GM19324 (cell line): ENCODE measurements at regions not wholly inside any gene's neighbourhood (a gene's known extent, or its start where the extent isn't known, plus 50 kb on each side); places are given as distances from the start of the nearest gene placed in this dataset.
"Not testable (repeated sequence)": the region's sequence is repeated elsewhere in the genome, so short reads cannot be mapped to it uniquely, and the experiment has no call there.

ENCODE experiments used
- ATAC-seq: cut with Tn5 transposase; IDR thresholded peaks from one replicate; pipeline ENCODE4 v1.9.1; 2021; ENCODE audit warnings: mild to moderate bottlenecking, moderate library complexity; ENCODE audit not compliant: unreplicated experiment, low FRiP score

DNA sequence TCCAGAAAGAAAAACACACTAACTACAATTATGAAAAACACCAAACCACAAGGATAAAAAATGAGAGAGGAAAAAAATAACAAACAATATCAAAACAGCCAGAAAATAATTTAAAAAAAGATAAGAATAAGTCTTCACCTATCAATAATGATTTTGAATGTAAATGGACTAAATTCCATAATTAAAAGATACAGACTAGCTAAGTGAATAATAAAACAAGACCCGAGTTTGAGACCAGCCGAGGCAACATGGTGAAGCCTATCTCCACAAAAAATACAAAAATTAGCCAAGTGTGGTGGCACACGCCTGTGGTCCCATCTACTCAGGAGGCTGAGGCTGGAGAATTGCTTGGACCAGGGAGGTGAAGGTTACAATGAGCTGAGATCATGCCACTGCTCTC lies 131.1 kb downstream of the MTERF1 start:
- ATAC-seq = no peak

GRCh38 chr7:91750091-91750490 lies 130.4 kb downstream of the MTERF1 start:
- ATAC-seq = no peak

GRCh38 chr7:91752102-91752501 lies 128.4 kb downstream of the MTERF1 start:
- ATAC-seq = no peak

DNA sequence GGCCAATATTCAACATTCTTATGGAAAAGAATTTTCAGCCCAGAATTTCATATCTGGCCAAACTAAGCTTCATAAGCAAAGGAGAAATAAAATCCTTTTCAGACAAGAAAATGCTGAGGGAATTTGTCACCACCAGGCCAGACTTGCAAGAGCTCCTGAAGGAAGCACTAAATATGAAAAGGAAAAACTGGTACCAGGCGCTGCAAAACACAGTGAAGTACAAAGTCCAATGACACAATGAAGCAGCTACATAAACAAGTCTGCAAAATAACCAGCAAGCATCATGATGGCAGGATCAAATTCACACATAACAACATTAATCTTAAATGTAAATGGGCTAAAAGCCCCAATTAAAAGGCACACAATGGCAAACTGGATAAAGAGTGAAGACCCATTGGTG lies 126.2 kb downstream of the MTERF1 start:
- not testable (repeated sequence) for ATAC-seq

DNA sequence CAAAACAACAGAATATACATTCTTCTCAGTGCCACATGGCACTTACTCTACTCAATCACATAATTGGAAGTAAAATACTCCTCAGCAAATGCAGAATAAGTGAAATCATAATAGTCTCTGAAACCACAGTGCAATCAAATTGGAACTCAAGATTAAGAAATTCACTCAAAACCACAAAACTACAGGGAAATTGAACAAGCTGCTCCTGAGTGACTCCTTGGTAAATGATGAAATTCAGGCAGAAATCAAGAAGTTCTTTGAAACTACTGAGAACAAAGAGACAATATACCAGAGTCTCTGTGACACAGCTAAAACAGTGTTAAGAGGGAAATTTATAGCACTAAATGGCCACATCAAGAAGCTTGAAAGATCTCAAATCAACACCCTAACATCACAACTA lies 125.4 kb downstream of the MTERF1 start:
- not testable (repeated sequence) for ATAC-seq

GRCh38 chr7:91759205-91759863 lies 121.2 kb downstream of the MTERF1 start:
- no peak for ATAC-seq

- no peak for ATAC-seq
These were observed 112.7 kb downstream of the MTERF1 start for GRCh38 chr7:91767820-91768219.

GRCh38 chr7:91771394-91771793 lies 109.1 kb downstream of the MTERF1 start:
- no peak for ATAC-seq

DNA sequence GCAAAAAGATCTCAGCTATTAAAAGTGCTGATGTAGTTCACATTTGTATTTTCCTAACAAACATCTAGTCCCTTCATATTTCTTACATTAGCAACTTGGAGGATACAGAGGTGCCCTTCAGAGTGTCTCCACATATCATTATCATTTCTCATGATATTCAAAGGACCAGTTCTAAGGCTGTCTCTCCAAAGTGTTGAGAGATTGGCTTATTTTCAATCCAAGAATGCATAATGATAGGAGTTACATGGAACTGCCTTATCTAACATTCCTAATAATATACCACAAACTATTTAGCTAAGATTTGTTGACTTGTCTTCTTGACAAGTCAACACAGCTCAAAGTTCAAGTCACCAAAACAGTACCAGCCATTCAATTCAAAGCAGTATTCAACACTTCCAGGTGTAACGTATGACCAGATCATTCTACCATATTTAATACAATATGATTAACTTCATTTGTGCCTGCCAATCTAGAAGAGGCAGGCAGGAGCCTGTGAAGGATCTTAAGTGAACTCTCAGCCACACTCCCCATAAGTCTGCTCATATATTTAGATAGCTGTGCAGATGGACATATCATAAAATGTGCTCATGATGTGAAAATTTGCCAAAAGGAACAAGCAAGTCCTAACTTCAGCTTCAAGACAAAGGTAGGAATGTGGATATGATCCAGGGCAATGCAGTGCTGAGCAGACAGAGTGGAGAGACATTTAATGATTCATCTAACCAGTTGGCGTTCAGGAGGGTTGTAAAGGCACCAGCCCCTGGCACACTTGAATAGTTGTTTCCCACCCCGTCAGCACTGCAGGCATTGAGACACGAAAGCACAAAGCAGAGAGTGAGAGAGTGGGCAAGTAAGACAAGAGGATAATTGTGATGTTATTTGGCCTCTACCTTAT lies 108.3 kb downstream of the MTERF1 start:
- no peak for ATAC-seq

DNA sequence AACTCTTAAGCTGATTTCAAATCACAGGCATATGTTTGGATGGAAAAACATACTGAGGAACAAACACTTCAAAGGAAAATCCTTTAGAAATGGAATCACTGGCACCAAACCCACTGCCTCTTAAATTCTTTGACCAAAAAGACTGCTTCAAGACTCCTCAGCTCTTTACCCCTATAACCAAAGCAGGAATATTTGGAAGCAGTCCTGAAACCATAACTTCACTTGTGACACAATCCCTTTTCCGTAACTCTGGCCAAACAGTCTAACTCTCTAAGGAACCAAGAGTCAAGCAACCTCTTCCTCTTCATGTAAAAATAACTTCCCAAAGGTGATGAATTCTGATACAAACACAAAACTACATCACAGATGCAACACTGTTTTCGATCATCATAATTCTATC lies 104.3 kb downstream of the MTERF1 start:
- ATAC-seq = no peak

GRCh38 chr7:91777522-91777921 lies 103.0 kb downstream of the MTERF1 start:
- ATAC-seq = no peak

GRCh38 chr7:91778416-91778815 lies 102.1 kb downstream of the MTERF1 start:
- ATAC-seq = no peak

- no peak for ATAC-seq
These were observed 100.0 kb downstream of the MTERF1 start for GRCh38 chr7:91780521-91780920.

DNA sequence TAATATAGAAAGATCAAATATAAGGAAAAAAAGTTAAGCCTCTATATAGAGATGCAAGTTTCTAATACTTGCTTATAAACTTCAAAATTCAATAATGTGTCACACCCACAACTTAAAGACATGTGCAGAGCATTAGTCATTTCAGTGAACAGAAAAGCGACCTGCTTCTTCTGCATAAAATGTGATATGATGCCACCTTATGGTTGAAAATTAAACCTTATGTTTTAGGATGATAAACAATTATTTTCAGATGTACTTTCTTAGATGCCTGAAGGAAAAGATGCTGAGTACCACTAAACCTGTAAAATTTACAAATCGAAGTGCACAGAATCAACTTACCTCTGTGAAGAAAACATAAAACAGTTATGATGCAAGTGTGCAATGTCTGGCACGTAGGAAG lies 96.0 kb downstream of the MTERF1 start:
- no peak for ATAC-seq

DNA sequence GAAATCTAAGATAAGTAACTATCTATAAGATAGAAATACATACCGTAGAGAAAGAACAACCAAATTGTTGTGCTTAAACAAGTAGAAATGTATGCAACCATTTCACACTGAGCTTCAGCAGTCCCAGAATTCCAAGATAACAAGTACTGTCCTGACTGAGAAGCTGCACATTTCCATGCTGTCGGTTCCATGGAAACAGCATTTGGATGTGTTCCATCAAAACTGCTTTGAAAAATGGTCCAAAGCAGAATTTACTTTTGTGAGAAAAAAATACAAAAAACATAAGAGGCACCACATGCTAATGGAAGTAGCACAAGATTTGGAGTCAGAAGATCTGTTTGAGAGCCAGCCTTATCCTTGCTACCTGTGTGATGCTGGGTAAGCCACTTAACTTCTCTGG lies 92.6 kb downstream of the MTERF1 start:
- ATAC-seq = no peak

- no peak for ATAC-seq
These were observed 91.4 kb downstream of the MTERF1 start for GRCh38 chr7:91789086-91789485.

GRCh38 chr7:91789558-91789957 lies 90.9 kb downstream of the MTERF1 start:
- ATAC-seq = no peak

GRCh38 chr7:91790646-91791045 lies 89.9 kb downstream of the MTERF1 start:
- ATAC-seq = not testable (repeated sequence)

GRCh38 chr7:91796122-91796521 lies 84.4 kb downstream of the MTERF1 start:
- ATAC-seq = no peak

GRCh38 chr7:91798425-91798824 lies 82.1 kb downstream of the MTERF1 start:
- ATAC-seq = no peak

DNA sequence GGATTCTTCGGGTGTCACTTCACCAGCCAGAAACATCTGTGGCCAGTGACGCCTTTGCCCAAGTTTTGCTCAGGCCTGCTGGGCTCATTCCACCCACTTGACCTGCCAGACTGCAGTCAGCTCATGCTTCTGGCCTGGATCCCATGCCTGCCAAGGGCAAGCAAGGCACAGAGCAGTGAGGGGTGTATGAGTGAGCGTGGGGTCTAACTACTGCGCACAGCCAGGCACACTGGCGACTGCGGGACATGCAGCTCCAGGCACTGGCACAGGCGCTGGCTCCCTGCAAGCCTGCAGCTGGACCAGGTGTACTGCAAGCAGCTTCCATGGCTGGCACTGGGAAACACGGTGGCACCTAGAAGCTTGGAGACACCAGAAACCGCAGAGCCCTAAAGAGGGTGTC lies 80.1 kb downstream of the MTERF1 start:
- no peak for ATAC-seq
